Spinal cord (tissue), 9 donors: ENCODE measurements at regions not wholly inside any gene's neighbourhood (a gene's known extent, or its start where the extent isn't known, plus 50 kb on each side); places are given as distances from the start of the nearest gene placed in this dataset.

ENCODE experiments used
- DNase-seq, 6 donors: peaks; one replicate each; pipeline versions ENCODE4 v3.0.0 to v3.0.0-alpha.2; 2013 to 2015; ENCODE audit warnings: low spot score in 6 of 6, low read depth in 4 of 6
- H3K27ac ChIP-seq: one replicate; pipeline ENCODE4 v1.5.1; 2013; ENCODE audit warnings: low read depth, low read length, control low read depth
- H3K27me3 ChIP-seq: one replicate; pipeline ENCODE4 v1.6.1; 2013; ENCODE audit warnings: low read length; ENCODE audit not compliant: control insufficient read depth, insufficient read depth
- H3K36me3 ChIP-seq: one replicate; pipeline ENCODE4 v1.6.1; 2013; ENCODE audit warnings: low read length; ENCODE audit not compliant: control insufficient read depth, insufficient read depth
- H3K4me1 ChIP-seq: one replicate; pipeline ENCODE4 v1.6.1; 2013; ENCODE audit warnings: low read length; ENCODE audit not compliant: control insufficient read depth, insufficient read depth
- H3K4me3 ChIP-seq: one replicate; pipeline ENCODE4 v1.5.1; 2013; ENCODE audit warnings: low read depth, low read length, control low read depth
- H3K9me3 ChIP-seq: one replicate; pipeline ENCODE4 v1.6.1; 2013; ENCODE audit warnings: low read length; ENCODE audit not compliant: control insufficient read depth, insufficient read depth
- WGBS: methylation state at CpG from one replicate; pipeline ENCODE4 v1.1.5; 2013; ENCODE audit warnings: missing lambda C conversion rate; ENCODE audit not compliant: insufficient coverage; 5-methylcytosine and 5-hydroxymethylcytosine counted together
- donor health status: healthy.

DNA sequence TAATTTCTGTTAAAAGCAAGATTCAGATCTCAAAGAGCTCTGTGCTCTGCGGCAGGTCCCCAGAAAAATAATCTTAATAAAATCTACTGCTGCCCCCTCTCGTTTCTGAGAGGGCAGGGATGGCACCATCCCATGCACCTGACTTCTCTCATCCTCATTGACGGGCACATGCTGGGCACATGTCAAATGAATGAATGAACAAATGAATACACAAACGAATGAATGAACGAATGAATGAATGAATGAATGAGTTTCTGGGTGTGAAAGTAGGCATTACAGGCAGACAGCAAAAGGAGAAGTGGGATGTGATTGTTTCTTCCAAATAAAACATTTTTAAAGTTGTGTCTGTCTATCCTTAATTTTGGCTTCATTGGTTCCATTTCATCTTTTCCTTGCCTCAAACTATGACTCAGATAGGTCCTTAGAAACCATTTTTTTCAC lies 398.1 kb upstream of the PRKCQ start:
- Histone ChIP-seq H3K27ac (no peak overlapping the region), H3K4me3 (no peak overlapping the region), H3K4me1 (no peaks in the 10 kb centered on the region), H3K36me3 (no peaks in the 10 kb centered on the region), H3K27me3 (no peaks in the 10 kb centered on the region), H3K9me3 (no peaks in the 10 kb centered on the region)
- 88% methylated on average over 3 of the region's 5 CpGs for WGBS
- no peak for DNase-seq

DNA sequence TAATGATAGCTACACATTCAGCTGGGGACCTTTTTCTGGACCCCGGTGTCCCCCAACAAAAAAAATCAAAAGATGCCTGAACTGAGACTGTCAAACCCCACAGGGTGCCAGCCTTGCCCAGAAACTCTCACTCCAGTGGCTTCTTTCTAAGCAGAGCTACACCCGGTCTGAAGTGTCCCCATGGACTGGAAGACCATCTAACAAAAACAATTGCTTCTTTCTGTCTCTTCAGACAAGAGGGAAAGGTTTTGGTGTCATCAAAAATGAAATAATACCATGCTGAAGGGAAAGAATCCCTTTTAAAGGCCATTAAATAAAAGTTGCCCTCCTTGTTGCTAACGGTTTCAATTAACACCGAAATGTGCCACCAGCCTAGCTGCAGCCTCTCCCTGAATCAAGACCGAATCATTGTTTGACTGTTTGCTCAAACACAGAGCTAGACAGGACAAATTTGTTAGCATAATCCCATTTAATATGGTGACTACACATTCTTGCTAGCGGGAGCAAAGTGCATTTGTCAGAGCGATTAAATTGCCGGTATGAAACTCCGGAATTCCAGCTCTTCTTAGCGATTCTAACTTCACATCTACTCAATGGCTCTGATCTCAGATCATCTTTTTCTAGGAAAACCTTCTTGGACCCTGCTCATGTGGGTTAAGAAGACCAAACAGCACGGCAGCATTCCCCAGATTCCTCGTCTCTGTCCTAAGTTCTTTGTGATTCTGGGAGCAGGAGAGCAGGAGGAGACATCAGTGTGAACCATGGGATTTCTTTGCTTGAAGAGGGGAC lies 397.5 kb upstream of the PRKCQ start:
- Histone ChIP-seq H3K27ac (no peak overlapping the region), H3K9me3 (no peaks in the 10 kb centered on the region), H3K27me3 (no peaks in the 10 kb centered on the region), H3K36me3 (no peaks in the 10 kb centered on the region), H3K4me1 (no peaks in the 10 kb centered on the region), H3K4me3 (no peak overlapping the region)
- WGBS = 65% methylated on average over 11 of the region's 12 CpGs
- no peak for DNase-seq

GRCh38 chr10:6973899-6974298 lies 393.8 kb upstream of the PRKCQ start:
- H3K4me1 ChIP-seq = no peaks in the 10 kb centered on the region
- H3K9me3 ChIP-seq = no peaks in the 10 kb centered on the region
- H3K27ac ChIP-seq = no peak overlapping the region
- H3K4me3 ChIP-seq = no peak overlapping the region
- H3K27me3 ChIP-seq = no peaks in the 10 kb centered on the region
- no peak for DNase-seq
- H3K36me3 ChIP-seq = no peaks in the 10 kb centered on the region
- 80% methylated on average over 7 of the region's 7 CpGs for WGBS

- no peak overlapping the region for H3K27ac ChIP-seq
- H3K4me1 ChIP-seq = no peaks in the 10 kb centered on the region
- no peaks in the 10 kb centered on the region for H3K36me3 ChIP-seq
- H3K9me3 ChIP-seq = no peaks in the 10 kb centered on the region
- WGBS = 70% methylated on average over 2 of the region's 6 CpGs
- no peak overlapping the region for H3K4me3 ChIP-seq
- H3K27me3 ChIP-seq = no peaks in the 10 kb centered on the region
- DNase-seq = no peak
Observed at GRCh38 chr10:6972226-6972625, 392.1 kb upstream of the PRKCQ start.

DNA sequence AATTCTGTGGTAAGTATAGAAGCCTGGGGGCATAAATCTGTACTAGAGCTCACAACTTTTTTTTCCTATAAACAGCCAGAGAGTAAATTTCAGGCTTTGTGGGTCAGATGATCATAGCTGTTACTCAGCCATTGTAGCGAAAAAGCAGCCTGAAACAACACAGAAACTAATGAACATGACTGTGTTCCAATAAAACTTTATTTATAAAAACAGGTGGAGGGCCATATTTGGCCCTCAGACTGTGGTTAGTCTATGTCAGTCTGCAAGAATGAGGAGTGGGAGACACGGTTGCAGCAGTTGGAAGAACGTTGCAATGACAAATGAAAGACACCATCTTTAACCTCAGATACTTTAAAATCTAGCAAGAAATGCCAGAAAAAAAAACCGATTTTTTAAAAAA lies 389.6 kb upstream of the PRKCQ start:
- H3K4me1 ChIP-seq = no peaks in the 10 kb centered on the region
- H3K27me3 ChIP-seq = no peaks in the 10 kb centered on the region
- H3K9me3 ChIP-seq = no peaks in the 10 kb centered on the region
- WGBS = 100% methylated on average over 1 of the region's 4 CpGs
- no peak overlapping the region for H3K27ac ChIP-seq
- DNase-seq = no peak
- H3K36me3 ChIP-seq = no peaks in the 10 kb centered on the region
- no peak overlapping the region for H3K4me3 ChIP-seq

- H3K36me3 ChIP-seq = no peaks in the 10 kb centered on the region
- DNase-seq = no peak
- no peaks in the 10 kb centered on the region for H3K4me1 ChIP-seq
- no peaks in the 10 kb centered on the region for H3K27me3 ChIP-seq
- no peaks in the 10 kb centered on the region for H3K9me3 ChIP-seq
- no peak overlapping the region for H3K4me3 ChIP-seq
- H3K27ac ChIP-seq = no peak overlapping the region
- 57% methylated on average over 1 of the region's 4 CpGs for WGBS
Observed at GRCh38 chr10:6964543-6964942, 384.5 kb upstream of the PRKCQ start.

DNA sequence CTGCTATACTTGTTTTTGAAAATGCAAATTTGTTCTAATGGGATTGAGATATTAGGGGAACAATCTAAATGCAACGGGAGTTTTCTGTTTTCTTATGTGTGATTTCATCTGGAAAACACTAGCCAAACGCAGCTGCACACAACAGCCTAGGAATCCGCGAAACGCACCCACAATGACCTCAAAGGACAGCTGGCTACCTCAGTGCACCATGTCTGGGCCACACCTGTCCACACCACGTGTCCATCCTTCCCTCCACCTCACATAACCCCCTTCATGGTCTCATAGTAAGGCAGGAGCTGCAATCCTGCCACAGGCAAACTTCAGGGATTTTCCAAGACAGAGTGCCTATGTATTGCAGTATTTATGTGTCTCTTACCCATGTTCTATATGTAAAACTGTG lies 382.5 kb upstream of the PRKCQ start:
- Histone ChIP-seq H3K4me1 (peaks cover 4% of the 10 kb centered on the region), H3K27me3 (no peaks in the 10 kb centered on the region), H3K4me3 (no peak overlapping the region), H3K36me3 (no peaks in the 10 kb centered on the region), H3K9me3 (no peaks in the 10 kb centered on the region), H3K27ac (no peak overlapping the region)
- no peak for DNase-seq
- WGBS = 72% methylated on average over 4 of the region's 6 CpGs

DNA sequence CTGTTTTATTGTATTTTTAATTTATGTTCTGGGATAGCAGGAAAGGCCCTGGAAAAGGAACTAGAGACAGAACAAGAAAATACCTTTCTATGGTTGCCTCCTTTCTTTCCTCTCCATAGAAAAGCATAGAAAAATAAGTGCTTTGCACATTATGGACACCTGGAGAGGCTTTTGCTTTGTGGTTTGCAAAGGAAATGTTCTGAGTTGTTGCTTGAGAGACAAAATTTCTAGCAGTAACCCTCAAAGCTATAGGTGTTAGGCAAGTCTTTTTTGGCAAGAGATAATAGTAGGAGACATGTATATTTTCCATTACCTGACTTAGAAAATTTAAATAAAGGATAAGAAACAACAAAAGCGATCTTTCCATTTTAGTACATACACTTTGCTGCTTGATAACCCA lies 378.6 kb upstream of the PRKCQ start:
- no peaks in the 10 kb centered on the region for H3K36me3 ChIP-seq
- no peaks in the 10 kb centered on the region for H3K9me3 ChIP-seq
- H3K4me3 ChIP-seq = no peak overlapping the region
- H3K4me1 ChIP-seq = peaks cover 4% of the 10 kb centered on the region
- H3K27ac ChIP-seq = no peak overlapping the region
- WGBS = no CpG with 5 or more reads among the region's 1 CpG
- no peak for DNase-seq
- no peaks in the 10 kb centered on the region for H3K27me3 ChIP-seq

DNA sequence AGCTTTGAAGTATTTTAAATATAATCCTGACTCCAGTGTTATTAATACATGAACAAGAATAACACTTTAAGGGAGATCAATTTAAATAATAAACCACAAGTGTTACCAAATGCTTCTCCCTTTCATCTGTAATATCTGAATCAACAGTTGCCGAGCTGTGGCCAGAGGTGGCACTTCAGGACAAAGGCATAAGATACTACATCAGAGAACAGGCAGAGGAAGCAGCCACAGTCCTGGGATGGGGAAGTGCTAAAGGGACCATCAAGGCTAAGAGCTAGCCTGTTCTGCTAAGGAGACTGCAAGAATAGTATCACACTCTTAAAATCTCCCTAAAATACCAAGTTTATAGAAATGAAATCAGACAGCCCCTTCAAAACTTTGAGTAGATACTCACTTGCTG lies 378.2 kb upstream of the PRKCQ start:
- Histone ChIP-seq H3K9me3 (no peaks in the 10 kb centered on the region), H3K27ac (no peak overlapping the region), H3K4me1 (peaks cover 4% of the 10 kb centered on the region), H3K36me3 (no peaks in the 10 kb centered on the region), H3K4me3 (no peak overlapping the region), H3K27me3 (no peaks in the 10 kb centered on the region)
- DNase-seq = no peak
- WGBS = no CpG with 5 or more reads among the region's 1 CpG

- Histone ChIP-seq H3K27ac (no peak overlapping the region), H3K4me1 (peaks cover 4% of the 10 kb centered on the region), H3K9me3 (no peaks in the 10 kb centered on the region), H3K27me3 (no peaks in the 10 kb centered on the region), H3K36me3 (no peaks in the 10 kb centered on the region), H3K4me3 (no peak overlapping the region)
- WGBS = 42% methylated on average over 2 of the region's 4 CpGs
- DNase-seq = no peak
Observed at GRCh38 chr10:6957851-6958250, 377.8 kb upstream of the PRKCQ start.
